ENCODE measurements at regions not wholly inside any gene's neighbourhood (a gene's known extent, or its start where the extent isn't known, plus 50 kb on each side); places are given as distances from the start of the nearest gene placed in this dataset.

GRCh38 chr18:44466997-44467396, 213.7 kb upstream of the SETBP1 start:
- DNase-seq (ENCODE audit: insufficient read length, low spot score) (no peak), FAIRE-seq (no peak)
- TF ChIP-seq CTCF (IDR thresholded peaks at IDR 0.05; ENCODE audit: insufficient read depth, missing control alignments) = no peak

- DNase-seq (ENCODE audit: insufficient read length, low spot score) (no peak), FAIRE-seq (no peak)
- no peak for TF ChIP-seq CTCF (IDR thresholded peaks at IDR 0.05; ENCODE audit: insufficient read depth, missing control alignments)
Observed at GRCh38 chr18:44467718-44468117, 213.0 kb upstream of the SETBP1 start.

- no peak for TF ChIP-seq CTCF (IDR thresholded peaks at IDR 0.05; ENCODE audit: insufficient read depth, missing control alignments)
- DNase-seq (ENCODE audit: insufficient read length, low spot score) (no peak), FAIRE-seq (no peak)
Observed at GRCh38 chr18:44473394-44474066, 207.2 kb upstream of the SETBP1 start.

- TF ChIP-seq CTCF (IDR thresholded peaks at IDR 0.05; ENCODE audit: insufficient read depth, missing control alignments) = no peak
- no peak for FAIRE-seq
Observed at GRCh38 chr18:44474067-44474411, 206.6 kb upstream of the SETBP1 start.

GRCh38 chr18:44474591-44474990, 206.1 kb upstream of the SETBP1 start:
- FAIRE-seq = no peak
- no peak for DNase-seq (ENCODE audit: insufficient read length, low spot score)
- no peak for TF ChIP-seq CTCF (IDR thresholded peaks at IDR 0.05; ENCODE audit: insufficient read depth, missing control alignments)

More at GRCh38 chr18:44474067-44474411, 206.6 kb upstream of the SETBP1 start:
- DNase-seq (ENCODE audit: insufficient read length, low spot score) = no peak

GRCh38 chr18:44482761-44483160, 197.9 kb upstream of the SETBP1 start:
- FAIRE-seq = no peak
- TF ChIP-seq CTCF (IDR thresholded peaks at IDR 0.05; ENCODE audit: insufficient read depth, missing control alignments) = no peak
- no peak for DNase-seq (ENCODE audit: insufficient read length, low spot score)

GRCh38 chr18:44495151-44495550, 185.5 kb upstream of the SETBP1 start:
- FAIRE-seq = no peak
- no peak for DNase-seq (ENCODE audit: insufficient read length, low spot score)
- no peak for TF ChIP-seq CTCF (IDR thresholded peaks at IDR 0.05; ENCODE audit: insufficient read depth, missing control alignments)

Data from D721Med (cell line).